GM21786 (cell line): ENCODE measurements at regions not wholly inside any gene's neighbourhood (a gene's known extent, or its start where the extent isn't known, plus 50 kb on each side); places are given as distances from the start of the nearest gene placed in this dataset.
"Not testable (repeated sequence)": the region's sequence is repeated elsewhere in the genome, so short reads cannot be mapped to it uniquely, and the experiment has no call there.

Source experiments
- ATAC-seq: cut with Tn5 transposase; IDR thresholded peaks from one replicate; pipeline ENCODE4 v1.9.1; 2021; ENCODE audit not compliant: unreplicated experiment

GRCh38 chr1:31485166-31485565, 72.2 kb downstream of the SERINC2 start:
- ATAC-seq = no peak

- ATAC-seq = no peak
These were observed 74.1 kb downstream of the SERINC2 start for GRCh38 chr1:31487143-31487542.

- no peak for ATAC-seq
These were observed 74.8 kb downstream of the SERINC2 start for GRCh38 chr1:31487721-31488293.

GRCh38 chr1:31488528-31488927, 75.5 kb downstream of the SERINC2 start:
- no peak for ATAC-seq

- ATAC-seq = not testable (repeated sequence)
These were observed 76.6 kb downstream of the SERINC2 start for GRCh38 chr1:31489575-31489974.

GRCh38 chr1:31490596-31490995, 77.6 kb downstream of the SERINC2 start:
- ATAC-seq = not testable (repeated sequence)

GRCh38 chr1:31495351-31495750, 81.0 kb upstream of the TINAGL1 start:
- ATAC-seq = not testable (repeated sequence)

- not testable (repeated sequence) for ATAC-seq
These were observed 80.5 kb upstream of the TINAGL1 start for GRCh38 chr1:31495770-31496169.

- no peak for ATAC-seq
These were observed 78.7 kb upstream of the TINAGL1 start for GRCh38 chr1:31497601-31498000.

- no peak for ATAC-seq
These were observed 77.8 kb upstream of the TINAGL1 start for GRCh38 chr1:31498376-31499040.

GRCh38 chr1:31501505-31501904, 74.8 kb upstream of the TINAGL1 start:
- ATAC-seq = no peak

GRCh38 chr1:31502253-31502652, 74.1 kb upstream of the TINAGL1 start:
- ATAC-seq = no peak

GRCh38 chr1:31502926-31503511, 73.3 kb upstream of the TINAGL1 start:
- ATAC-seq = no peak

GRCh38 chr1:31503570-31503969, 72.7 kb upstream of the TINAGL1 start:
- no peak for ATAC-seq

- no peak for ATAC-seq
These were observed 72.3 kb upstream of the TINAGL1 start for GRCh38 chr1:31504001-31504400.

- peak; percentile 50 for ATAC-seq
These were observed 70.3 kb upstream of the TINAGL1 start for GRCh38 chr1:31505911-31506497.

GRCh38 chr1:31507221-31507620, 69.1 kb upstream of the TINAGL1 start:
- no peak for ATAC-seq

GRCh38 chr1:31507676-31508530, 68.4 kb upstream of the TINAGL1 start:
- ATAC-seq = no peak

GRCh38 chr1:31509124-31510072, 66.9 kb upstream of the TINAGL1 start:
- peak; percentile 52 for ATAC-seq

GRCh38 chr1:31510304-31510703, 66.0 kb upstream of the TINAGL1 start:
- ATAC-seq = no peak
